Astrocyte (in vitro differentiated cells and primary cell): ENCODE measurements at regions not wholly inside any gene's neighbourhood (a gene's known extent, or its start where the extent isn't known, plus 50 kb on each side); places are given as distances from the start of the nearest gene placed in this dataset.

Source experiments
- DNase-seq: peaks from one replicate; pipeline ENCODE4 v3.0.0-alpha.2; 2010; ENCODE audit warnings: low read depth
- FAIRE-seq: peaks from 2 replicates; lab custom pipeline; 2011; peaks lifted over from hg19 to GRCh38; lab: Jason Lieb, UNC
- H2AFZ ChIP-seq: 2 replicates; pipeline ENCODE4 v1.6.0; 2012; ENCODE audit warnings: low read depth, low read length, inconsistent platforms
- H3K27ac ChIP-seq: 2 replicates; pipeline ENCODE4 v1.5.1; 2011; ENCODE audit warnings: low read depth, low read length, inconsistent platforms
- H3K27me3 ChIP-seq: 2 replicates; pipeline ENCODE4 v1.6.0; 2011; ENCODE audit warnings: low read length, inconsistent platforms; ENCODE audit not compliant: insufficient read depth
- H3K36me3 ChIP-seq: 2 replicates; pipeline ENCODE4 v1.5.1; 2011; ENCODE audit warnings: low read length, inconsistent platforms; ENCODE audit not compliant: insufficient read depth
- H3K4me1 ChIP-seq: 2 replicates; pipeline ENCODE4 v1.5.1; 2011; ENCODE audit warnings: low read length, inconsistent platforms; ENCODE audit not compliant: insufficient read depth
- H3K4me2 ChIP-seq: 2 replicates; pipeline ENCODE4 v1.6.0; 2012; ENCODE audit warnings: low read length, inconsistent platforms
- H3K4me3 ChIP-seq: 2 replicates; pipeline ENCODE4 v1.5.1; 2011; ENCODE audit warnings: low read depth, mild to moderate bottlenecking, low read length, inconsistent platforms; ENCODE audit not compliant: insufficient read depth
- H3K79me2 ChIP-seq: 2 replicates; pipeline ENCODE4 v1.6.0; 2012; ENCODE audit warnings: mild to moderate bottlenecking, low read length, inconsistent platforms; ENCODE audit not compliant: insufficient read depth
- H3K9ac ChIP-seq: 2 replicates; pipeline ENCODE4 v1.6.0; 2012; ENCODE audit warnings: mild to moderate bottlenecking, low read length, inconsistent platforms
- H3K9me3 ChIP-seq: 2 replicates; pipeline ENCODE4 v1.5.1; 2012; ENCODE audit warnings: low read depth, mild to moderate bottlenecking, low read length, inconsistent platforms; ENCODE audit not compliant: insufficient read depth
- H4K20me1 ChIP-seq: 2 replicates; pipeline ENCODE4 v1.6.0; 2012; ENCODE audit warnings: low read length, inconsistent platforms; ENCODE audit not compliant: insufficient read depth
- H3K27ac Mint-ChIP-seq: one replicate; pipeline ENCODE4 v1.8.0; 2021; ENCODE audit warnings: mild to moderate bottlenecking, mixed read lengths; ENCODE audit not compliant: unreplicated experiment
- H3K27me3 Mint-ChIP-seq: one replicate; pipeline ENCODE4 v1.8.0; 2021; ENCODE audit warnings: low read depth, mixed read lengths; ENCODE audit not compliant: unreplicated experiment
- H3K36me3 Mint-ChIP-seq: one replicate; pipeline ENCODE4 v1.8.0; 2021; ENCODE audit warnings: low read depth, mixed read lengths; ENCODE audit not compliant: unreplicated experiment
- H3K4me1 Mint-ChIP-seq: one replicate; pipeline ENCODE4 v1.8.0; 2021; ENCODE audit warnings: low read depth, mixed read lengths; ENCODE audit not compliant: unreplicated experiment
- H3K4me3 Mint-ChIP-seq: one replicate; pipeline ENCODE4 v1.8.0; 2021; ENCODE audit warnings: mild to moderate bottlenecking, moderate library complexity, mixed read lengths; ENCODE audit not compliant: unreplicated experiment
- H3K9me3 Mint-ChIP-seq: one replicate; pipeline ENCODE4 v1.8.0; 2021; ENCODE audit warnings: mild to moderate bottlenecking, mixed read lengths; ENCODE audit not compliant: unreplicated experiment
- CTCF ChIP-seq: IDR thresholded peaks from 2 replicates; pipeline ENCODE4 v1.5.1; 2011; ENCODE audit warnings: low read depth, mild to moderate bottlenecking, inconsistent platforms, low read length, moderate library complexity; ENCODE audit not compliant: insufficient read depth
- EZH2 ChIP-seq: IDR thresholded peaks from 2 replicates; pipeline ENCODE4 v1.6.1; 2012; ENCODE audit warnings: mild to moderate bottlenecking, low read length, inconsistent platforms; ENCODE audit not compliant: insufficient read depth

- H3K9me3 ChIP-seq = peaks cover 4% of the 10 kb centered on the region
- H3K27ac ChIP-seq = no peak overlapping the region
- Mint-ChIP-seq H3K4me1 (no peaks in the 10 kb centered on the region), H3K27me3 (peaks cover 17% of the 10 kb centered on the region), H3K36me3 (peaks cover 2% of the 10 kb centered on the region), H3K27ac (no peak overlapping the region), H3K4me3 (no peak overlapping the region), H3K9me3 (peaks cover 11% of the 10 kb centered on the region)
- H4K20me1 ChIP-seq = no peaks in the 10 kb centered on the region
- FAIRE-seq (no peak), DNase-seq (no peak)
- H3K27me3 ChIP-seq = peaks cover 14% of the 10 kb centered on the region
- H3K4me1 ChIP-seq = no peaks in the 10 kb centered on the region
- no peak overlapping the region for H2AFZ ChIP-seq
- H3K79me2 ChIP-seq = no peaks in the 10 kb centered on the region
- no peak overlapping the region for H3K4me2 ChIP-seq
- no peaks in the 10 kb centered on the region for H3K36me3 ChIP-seq
- TF ChIP-seq EZH2 (no peak), CTCF (no peak)
- no peak overlapping the region for H3K9ac ChIP-seq
- no peak overlapping the region for H3K4me3 ChIP-seq
Measured at GRCh38 chr10:113339121-113339520, 213.7 kb upstream of the HABP2 start.

GRCh38 chr10:113340282-113340681 lies 212.6 kb upstream of the HABP2 start:
- Mint-ChIP-seq H3K36me3 (peaks cover 2% of the 10 kb centered on the region), H3K4me1 (no peaks in the 10 kb centered on the region), H3K27me3 (peaks cover 17% of the 10 kb centered on the region), H3K27ac (no peak overlapping the region), H3K9me3 (peaks cover 9% of the 10 kb centered on the region), H3K4me3 (no peak overlapping the region)
- Histone ChIP-seq H3K27me3 (peaks cover 14% of the 10 kb centered on the region), H3K4me2 (no peak overlapping the region), H4K20me1 (no peaks in the 10 kb centered on the region), H3K4me1 (no peaks in the 10 kb centered on the region), H3K9ac (no peak overlapping the region), H2AFZ (no peak overlapping the region), H3K9me3 (peaks cover 4% of the 10 kb centered on the region), H3K4me3 (no peak overlapping the region), H3K27ac (no peak overlapping the region), H3K36me3 (no peaks in the 10 kb centered on the region), H3K79me2 (no peaks in the 10 kb centered on the region)
- DNase-seq (peak; percentile 10), FAIRE-seq (no peak)
- no peak for TF ChIP-seq EZH2
- no peak for TF ChIP-seq CTCF

DNA sequence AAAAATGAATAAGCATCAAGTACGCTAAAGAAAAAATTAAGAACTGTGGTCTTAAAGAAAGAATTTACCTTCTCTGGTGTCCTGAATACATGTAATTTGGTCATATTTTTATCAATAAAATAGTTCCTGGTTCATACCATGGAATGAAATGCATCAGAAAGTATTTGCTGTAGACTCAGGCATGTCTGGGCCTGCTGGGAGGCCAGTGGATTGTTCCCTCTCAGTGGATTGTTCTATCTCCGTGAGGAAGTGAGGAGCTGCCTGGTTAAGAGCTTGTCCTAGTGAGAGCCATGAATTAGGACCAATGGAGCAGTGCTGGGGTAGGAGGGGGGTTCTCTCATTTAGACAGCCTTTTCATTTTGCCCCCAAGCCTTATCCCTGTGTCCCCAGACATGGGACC lies 211.7 kb upstream of the HABP2 start:
- Mint-ChIP-seq H3K9me3 (peaks cover 9% of the 10 kb centered on the region), H3K4me1 (no peaks in the 10 kb centered on the region), H3K4me3 (no peak overlapping the region), H3K36me3 (peaks cover 2% of the 10 kb centered on the region), H3K27me3 (peaks cover 17% of the 10 kb centered on the region), H3K27ac (no peak overlapping the region)
- no peak overlapping the region for H3K4me2 ChIP-seq
- TF ChIP-seq CTCF = no peak
- TF ChIP-seq EZH2 = no peak
- H4K20me1 ChIP-seq = no peaks in the 10 kb centered on the region
- peaks cover 4% of the 10 kb centered on the region for H3K9me3 ChIP-seq
- H3K27ac ChIP-seq = no peak overlapping the region
- no peaks in the 10 kb centered on the region for H3K4me1 ChIP-seq
- no peak overlapping the region for H2AFZ ChIP-seq
- H3K36me3 ChIP-seq = no peaks in the 10 kb centered on the region
- H3K27me3 ChIP-seq = peaks cover 16% of the 10 kb centered on the region
- DNase-seq (no peak), FAIRE-seq (no peak)
- H3K9ac ChIP-seq = no peak overlapping the region
- no peaks in the 10 kb centered on the region for H3K79me2 ChIP-seq
- no peak overlapping the region for H3K4me3 ChIP-seq
